ENCODE measurements at regions not wholly inside any gene's neighbourhood (a gene's known extent, or its start where the extent isn't known, plus 50 kb on each side); places are given as distances from the start of the nearest gene placed in this dataset.

- H3K4me1 ChIP-seq (ENCODE audit: control insufficient read depth, insufficient read depth, low read length), result peaks cover 5% of the 10 kb centered on the region
- intact Hi-C loops (cut with DNase I), result loop anchor here in 2 of 4 donors (5.0 to 10.0 kb wide), 2 partner anchors 120 to 157 kb away; no protein-coding TSS in a partner anchor
- H3K27ac ChIP-seq (ENCODE audit: low read length), result no peak overlapping the region
- DNase-seq (no peak), ATAC-seq (no peak)
- H3K9me3 ChIP-seq (ENCODE audit: control insufficient read depth, low read length), result no peaks in the 10 kb centered on the region
- no peak overlapping the region for H3K4me3 ChIP-seq (ENCODE audit: low read length)
- H3K27me3 ChIP-seq (ENCODE audit: control insufficient read depth, insufficient read depth), result no peaks in the 10 kb centered on the region
- WGBS, result 82% methylated on average over 7 of the region's 7 CpGs
Measured at GRCh38 chr10:30184397-30185033, 125.1 kb upstream of the JCAD start.

- no peaks in the 10 kb centered on the region for H3K9me3 ChIP-seq (ENCODE audit: control insufficient read depth, low read length)
- intact Hi-C loops (cut with DNase I), result loop anchor here in 1 of 4 donors (10.0 kb wide), 1 partner anchor 118 kb away; no protein-coding TSS in a partner anchor
- H3K4me1 ChIP-seq (ENCODE audit: control insufficient read depth, insufficient read depth, low read length), result peaks cover 5% of the 10 kb centered on the region
- H3K4me3 ChIP-seq (ENCODE audit: low read length), result no peak overlapping the region
- 62% methylated on average over 9 of the region's 9 CpGs for WGBS
- H3K27ac ChIP-seq (ENCODE audit: low read length), result no peak overlapping the region
- no peak for ATAC-seq
- DNase-seq, result no peak
- H3K27me3 ChIP-seq (ENCODE audit: control insufficient read depth, insufficient read depth), result no peaks in the 10 kb centered on the region
Measured at GRCh38 chr10:30183055-30183402, 123.6 kb upstream of the JCAD start.

- Histone ChIP-seq H3K9me3 (ENCODE audit: control insufficient read depth, low read length) (no peaks in the 10 kb centered on the region), H3K27me3 (ENCODE audit: control insufficient read depth, insufficient read depth) (no peaks in the 10 kb centered on the region), H3K27ac (ENCODE audit: low read length) (no peak overlapping the region), H3K4me3 (ENCODE audit: low read length) (no peak overlapping the region), H3K4me1 (ENCODE audit: control insufficient read depth, insufficient read depth, low read length) (peaks cover 3% of the 10 kb centered on the region)
- WGBS, result 60% methylated on average over 25 of the region's 25 CpGs
- DNase-seq, result no peak
- intact Hi-C loops (cut with DNase I), result loop anchor here in 1 of 4 donors (10.0 kb wide), 1 partner anchor 118 kb away; no protein-coding TSS in a partner anchor
- peak in 1 of 2 donors; percentile 54 for ATAC-seq
Measured at GRCh38 chr10:30182191-30183054, 123.0 kb upstream of the JCAD start.

- no peak for ATAC-seq
- 61% methylated on average over 8 of the region's 8 CpGs for WGBS
- no peaks in the 10 kb centered on the region for H3K9me3 ChIP-seq (ENCODE audit: control insufficient read depth, low read length)
Measured at GRCh38 chr10:30178356-30178964, 119.1 kb upstream of the JCAD start.

GRCh38 chr10:30176776-30177533, 117.6 kb upstream of the JCAD start:
- Histone ChIP-seq H3K4me3 (ENCODE audit: low read length) (no peak overlapping the region), H3K9me3 (ENCODE audit: control insufficient read depth, low read length) (no peaks in the 10 kb centered on the region), H3K27me3 (ENCODE audit: control insufficient read depth, insufficient read depth) (no peaks in the 10 kb centered on the region), H3K27ac (ENCODE audit: low read length) (no peak overlapping the region), H3K4me1 (ENCODE audit: control insufficient read depth, insufficient read depth, low read length) (no peaks in the 10 kb centered on the region)
- ATAC-seq (no peak), DNase-seq (no peak)
- intact Hi-C loops (cut with DNase I), result no loop called here
- WGBS, result 82% methylated on average over 10 of the region's 10 CpGs

More at GRCh38 chr10:30178356-30178964, 119.1 kb upstream of the JCAD start:
- no peak overlapping the region for H3K27ac ChIP-seq (ENCODE audit: low read length)
- intact Hi-C loops (cut with DNase I), result no loop called here
- DNase-seq, result no peak
- peaks cover 2% of the 10 kb centered on the region for H3K4me1 ChIP-seq (ENCODE audit: control insufficient read depth, insufficient read depth, low read length)
- no peaks in the 10 kb centered on the region for H3K27me3 ChIP-seq (ENCODE audit: control insufficient read depth, insufficient read depth)
- no peak overlapping the region for H3K4me3 ChIP-seq (ENCODE audit: low read length)

- ATAC-seq (no peak), DNase-seq (no peak)
- Histone ChIP-seq H3K4me1 (ENCODE audit: control insufficient read depth, insufficient read depth, low read length) (peaks cover under 1% of the 10 kb centered on the region), H3K9me3 (ENCODE audit: control insufficient read depth, low read length) (no peaks in the 10 kb centered on the region), H3K27me3 (ENCODE audit: control insufficient read depth, insufficient read depth) (no peaks in the 10 kb centered on the region), H3K27ac (ENCODE audit: low read length) (no peak overlapping the region), H3K4me3 (ENCODE audit: low read length) (no peak overlapping the region)
- 91% methylated on average over 9 of the region's 9 CpGs for whole genome bisulfite sequencing
- intact Hi-C loops (cut with DNase I), result no loop called here
Measured at GRCh38 chr10:30176182-30176581, 116.8 kb upstream of the JCAD start.

- peaks cover 1% of the 10 kb centered on the region for H3K4me1 ChIP-seq (ENCODE audit: control insufficient read depth, insufficient read depth, low read length)
- DNase-seq (no peak), ATAC-seq (no peak)
- intact Hi-C loops (cut with DNase I), result no loop called here
- H3K27ac ChIP-seq (ENCODE audit: low read length), result no peak overlapping the region
- WGBS, result 89% methylated on average over 7 of the region's 7 CpGs
- no peaks in the 10 kb centered on the region for H3K27me3 ChIP-seq (ENCODE audit: control insufficient read depth, insufficient read depth)
- H3K4me3 ChIP-seq (ENCODE audit: low read length), result no peak overlapping the region
- no peaks in the 10 kb centered on the region for H3K9me3 ChIP-seq (ENCODE audit: control insufficient read depth, low read length)
Measured at GRCh38 chr10:30172673-30173072, 113.3 kb upstream of the JCAD start.

GRCh38 chr10:30172091-30172490, 112.7 kb upstream of the JCAD start:
- no peak for ATAC-seq
- intact Hi-C loops (cut with DNase I), result no loop called here
- 82% methylated on average over 4 of the region's 4 CpGs for WGBS
- no peak overlapping the region for H3K4me3 ChIP-seq (ENCODE audit: low read length)
- H3K9me3 ChIP-seq (ENCODE audit: control insufficient read depth, low read length), result no peaks in the 10 kb centered on the region
- no peak overlapping the region for H3K27ac ChIP-seq (ENCODE audit: low read length)
- no peaks in the 10 kb centered on the region for H3K27me3 ChIP-seq (ENCODE audit: control insufficient read depth, insufficient read depth)
- peaks cover 1% of the 10 kb centered on the region for H3K4me1 ChIP-seq (ENCODE audit: control insufficient read depth, insufficient read depth, low read length)
- DNase-seq, result no peak

- no peaks in the 10 kb centered on the region for H3K9me3 ChIP-seq (ENCODE audit: control insufficient read depth, low read length)
- 78% methylated on average over 4 of the region's 4 CpGs for WGBS
- no peak overlapping the region for H3K4me3 ChIP-seq (ENCODE audit: low read length)
- DNase-seq (no peak), ATAC-seq (no peak)
- intact Hi-C loops (cut with DNase I), result no loop called here
- no peaks in the 10 kb centered on the region for H3K27me3 ChIP-seq (ENCODE audit: control insufficient read depth, insufficient read depth)
- H3K27ac ChIP-seq (ENCODE audit: low read length), result no peak overlapping the region
- H3K4me1 ChIP-seq (ENCODE audit: control insufficient read depth, insufficient read depth, low read length), result peaks cover 1% of the 10 kb centered on the region
Measured at GRCh38 chr10:30171601-30172000, 112.2 kb upstream of the JCAD start.

GRCh38 chr10:30170814-30171213, 111.4 kb upstream of the JCAD start:
- intact Hi-C loops (cut with DNase I), result no loop called here
- no peak for ATAC-seq

More at GRCh38 chr10:30170814-30171213, 111.4 kb upstream of the JCAD start:
- Histone ChIP-seq H3K9me3 (ENCODE audit: control insufficient read depth, low read length) (no peaks in the 10 kb centered on the region), H3K27ac (ENCODE audit: low read length) (no peak overlapping the region), H3K4me1 (ENCODE audit: control insufficient read depth, insufficient read depth, low read length) (peaks cover 1% of the 10 kb centered on the region), H3K27me3 (ENCODE audit: control insufficient read depth, insufficient read depth) (no peaks in the 10 kb centered on the region), H3K4me3 (ENCODE audit: low read length) (no peak overlapping the region)
- 81% methylated on average over 3 of the region's 3 CpGs for WGBS
- no peak for DNase-seq
